ENCODE measurements at regions not wholly inside any gene's neighbourhood (a gene's known extent, or its start where the extent isn't known, plus 50 kb on each side); places are given as distances from the start of the nearest gene placed in this dataset.

- H3K36me3 ChIP-seq (ENCODE audit: insufficient read depth, low read length), result no peaks in the 10 kb centered on the region
- no peaks in the 10 kb centered on the region for H3K79me2 ChIP-seq (ENCODE audit: insufficient read depth, low read length)
- no peak overlapping the region for H3K27ac ChIP-seq (ENCODE audit: low read depth, low read length)
- no peaks in the 10 kb centered on the region for H3K9me3 ChIP-seq (ENCODE audit: low read depth, low read length)
- no peak overlapping the region for H3K4me2 ChIP-seq (ENCODE audit: insufficient read depth, low read length)
- TF ChIP-seq CTCF (IDR thresholded peaks at IDR 0.05; ENCODE audit: extremely low read depth, low read depth, low read length), result peak; percentile 40
- H4K20me1 ChIP-seq (ENCODE audit: insufficient read depth, low read length), result no peaks in the 10 kb centered on the region
- H3K4me1 ChIP-seq (ENCODE audit: insufficient read depth, low read length), result no peaks in the 10 kb centered on the region
- no peak overlapping the region for H2AFZ ChIP-seq (ENCODE audit: low read length)
- H3K4me3 ChIP-seq (ENCODE audit: insufficient read depth, low read length), result no peak overlapping the region
- no peaks in the 10 kb centered on the region for H3K27me3 ChIP-seq (ENCODE audit: insufficient read depth, low read length)
- no peak for DNase-seq (ENCODE audit: insufficient read length, low spot score, missing footprints)
Observed at GRCh38 chr7:41315764-41316163, 387.1 kb downstream of the INHBA start.

GRCh38 chr7:41313171-41313570 lies 389.7 kb downstream of the INHBA start:
- Histone ChIP-seq H2AFZ (ENCODE audit: low read length) (no peak overlapping the region), H3K9me3 (ENCODE audit: low read depth, low read length) (no peaks in the 10 kb centered on the region), H3K4me3 (ENCODE audit: insufficient read depth, low read length) (no peak overlapping the region), H3K27ac (ENCODE audit: low read depth, low read length) (no peak overlapping the region), H4K20me1 (ENCODE audit: insufficient read depth, low read length) (no peaks in the 10 kb centered on the region), H3K27me3 (ENCODE audit: insufficient read depth, low read length) (no peaks in the 10 kb centered on the region), H3K79me2 (ENCODE audit: insufficient read depth, low read length) (no peaks in the 10 kb centered on the region), H3K4me1 (ENCODE audit: insufficient read depth, low read length) (no peaks in the 10 kb centered on the region), H3K36me3 (ENCODE audit: insufficient read depth, low read length) (no peaks in the 10 kb centered on the region), H3K4me2 (ENCODE audit: insufficient read depth, low read length) (no peak overlapping the region)
- DNase-seq (ENCODE audit: insufficient read length, low spot score, missing footprints), result no peak
- no peak for TF ChIP-seq CTCF (IDR thresholded peaks at IDR 0.05; ENCODE audit: extremely low read depth, low read depth, low read length)

- H3K9me3 ChIP-seq (ENCODE audit: low read depth, low read length), result no peaks in the 10 kb centered on the region
- no peak overlapping the region for H2AFZ ChIP-seq (ENCODE audit: low read length)
- no peak for DNase-seq (ENCODE audit: insufficient read length, low spot score, missing footprints)
- H3K36me3 ChIP-seq (ENCODE audit: insufficient read depth, low read length), result no peaks in the 10 kb centered on the region
- no peak overlapping the region for H3K4me3 ChIP-seq (ENCODE audit: insufficient read depth, low read length)
- H3K27ac ChIP-seq (ENCODE audit: low read depth, low read length), result no peak overlapping the region
- no peaks in the 10 kb centered on the region for H3K79me2 ChIP-seq (ENCODE audit: insufficient read depth, low read length)
- H4K20me1 ChIP-seq (ENCODE audit: insufficient read depth, low read length), result no peaks in the 10 kb centered on the region
- no peaks in the 10 kb centered on the region for H3K27me3 ChIP-seq (ENCODE audit: insufficient read depth, low read length)
- no peak overlapping the region for H3K4me2 ChIP-seq (ENCODE audit: insufficient read depth, low read length)
- H3K4me1 ChIP-seq (ENCODE audit: insufficient read depth, low read length), result no peaks in the 10 kb centered on the region
- TF ChIP-seq CTCF (IDR thresholded peaks at IDR 0.05; ENCODE audit: extremely low read depth, low read depth, low read length), result no peak
Observed at GRCh38 chr7:41312235-41312634, 390.7 kb downstream of the INHBA start.

- DNase-seq (ENCODE audit: insufficient read length, low spot score, missing footprints), result no peak
Observed at GRCh38 chr7:41311301-41311700, 391.6 kb downstream of the INHBA start.

More at GRCh38 chr7:41311301-41311700, 391.6 kb downstream of the INHBA start:
- no peaks in the 10 kb centered on the region for H3K9me3 ChIP-seq (ENCODE audit: low read depth, low read length)
- H3K4me3 ChIP-seq (ENCODE audit: insufficient read depth, low read length), result no peak overlapping the region
- H3K79me2 ChIP-seq (ENCODE audit: insufficient read depth, low read length), result no peaks in the 10 kb centered on the region
- H3K27ac ChIP-seq (ENCODE audit: low read depth, low read length), result no peak overlapping the region
- H3K27me3 ChIP-seq (ENCODE audit: insufficient read depth, low read length), result no peaks in the 10 kb centered on the region
- H2AFZ ChIP-seq (ENCODE audit: low read length), result no peak overlapping the region
- no peaks in the 10 kb centered on the region for H3K36me3 ChIP-seq (ENCODE audit: insufficient read depth, low read length)
- H3K4me2 ChIP-seq (ENCODE audit: insufficient read depth, low read length), result no peak overlapping the region
- H3K4me1 ChIP-seq (ENCODE audit: insufficient read depth, low read length), result no peaks in the 10 kb centered on the region
- H4K20me1 ChIP-seq (ENCODE audit: insufficient read depth, low read length), result no peaks in the 10 kb centered on the region
- no peak for TF ChIP-seq CTCF (IDR thresholded peaks at IDR 0.05; ENCODE audit: extremely low read depth, low read depth, low read length)

All from osteoblast (primary cell).